HFFc6 (cell line): ENCODE measurements at regions not wholly inside any gene's neighbourhood (a gene's known extent, or its start where the extent isn't known, plus 50 kb on each side); places are given as distances from the start of the nearest gene placed in this dataset.

ENCODE experiments used
- DNase-seq: peaks from one replicate; pipeline ENCODE4 v3.0.0-alpha.2; 2018
- H3K27ac Mint-ChIP-seq: 2 replicates; pipeline ENCODE4 v1.8.0; 2020; ENCODE audit warnings: mild to moderate bottlenecking, mixed read lengths
- H3K27me3 Mint-ChIP-seq: 2 replicates; pipeline ENCODE4 v1.8.0; 2021; ENCODE audit warnings: mild to moderate bottlenecking, moderate library complexity, mixed read lengths; ENCODE audit not compliant: insufficient read depth
- H3K36me3 Mint-ChIP-seq: 2 replicates; pipeline ENCODE4 v1.8.0; 2021; ENCODE audit warnings: low read depth, mixed read lengths
- H3K4me1 Mint-ChIP-seq: 2 replicates; pipeline ENCODE4 v1.8.0; 2020; ENCODE audit warnings: low read depth, mixed read lengths
- H3K4me3 Mint-ChIP-seq: 2 replicates; pipeline ENCODE4 v1.8.0; 2020; ENCODE audit warnings: mild to moderate bottlenecking, moderate library complexity, mixed read lengths
- H3K9me3 Mint-ChIP-seq: 2 replicates; pipeline ENCODE4 v1.8.0; 2020; ENCODE audit warnings: mild to moderate bottlenecking, mixed read lengths
- TF ChIP-seq, protein P1 (sequence below): fragments of 200-600 bp; sonication (generic); IDR thresholded peaks from 2 replicates; pipeline ENCODE4 v1.5.0; 2021; ENCODE audit warnings: antibody characterized with exemption, mild to moderate bottlenecking

DNA sequence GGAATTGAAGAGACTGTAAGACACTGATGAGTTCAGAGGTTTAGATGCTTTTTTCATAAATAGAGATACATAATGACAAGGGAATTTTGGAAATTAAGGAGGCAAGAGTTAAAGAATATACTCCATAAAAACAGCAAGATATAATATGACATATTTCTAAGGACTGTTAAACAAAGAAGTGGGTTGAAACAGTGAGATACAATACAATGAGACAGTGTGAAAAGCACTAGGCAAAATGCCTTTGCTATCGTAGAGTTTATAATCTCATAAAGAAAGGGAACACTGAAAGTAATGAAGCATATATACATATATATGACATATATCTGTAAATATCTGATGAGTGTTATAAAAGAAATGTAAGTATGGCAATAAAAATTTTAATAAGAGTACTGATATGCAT is 1496.2 kb downstream of the TECRL start:
- no peak for DNase-seq
- Mint-ChIP-seq H3K4me1 (no peaks in the 10 kb centered on the region), H3K27ac (no peak overlapping the region), H3K36me3 (no peaks in the 10 kb centered on the region), H3K27me3 (no peaks in the 10 kb centered on the region), H3K9me3 (peaks cover 14% of the 10 kb centered on the region), H3K4me3 (no peak overlapping the region)
- TF ChIP-seq, protein P1, sequence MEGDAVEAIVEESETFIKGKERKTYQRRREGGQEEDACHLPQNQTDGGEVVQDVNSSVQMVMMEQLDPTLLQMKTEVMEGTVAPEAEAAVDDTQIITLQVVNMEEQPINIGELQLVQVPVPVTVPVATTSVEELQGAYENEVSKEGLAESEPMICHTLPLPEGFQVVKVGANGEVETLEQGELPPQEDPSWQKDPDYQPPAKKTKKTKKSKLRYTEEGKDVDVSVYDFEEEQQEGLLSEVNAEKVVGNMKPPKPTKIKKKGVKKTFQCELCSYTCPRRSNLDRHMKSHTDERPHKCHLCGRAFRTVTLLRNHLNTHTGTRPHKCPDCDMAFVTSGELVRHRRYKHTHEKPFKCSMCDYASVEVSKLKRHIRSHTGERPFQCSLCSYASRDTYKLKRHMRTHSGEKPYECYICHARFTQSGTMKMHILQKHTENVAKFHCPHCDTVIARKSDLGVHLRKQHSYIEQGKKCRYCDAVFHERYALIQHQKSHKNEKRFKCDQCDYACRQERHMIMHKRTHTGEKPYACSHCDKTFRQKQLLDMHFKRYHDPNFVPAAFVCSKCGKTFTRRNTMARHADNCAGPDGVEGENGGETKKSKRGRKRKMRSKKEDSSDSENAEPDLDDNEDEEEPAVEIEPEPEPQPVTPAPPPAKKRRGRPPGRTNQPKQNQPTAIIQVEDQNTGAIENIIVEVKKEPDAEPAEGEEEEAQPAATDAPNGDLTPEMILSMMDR = no peak

DNA sequence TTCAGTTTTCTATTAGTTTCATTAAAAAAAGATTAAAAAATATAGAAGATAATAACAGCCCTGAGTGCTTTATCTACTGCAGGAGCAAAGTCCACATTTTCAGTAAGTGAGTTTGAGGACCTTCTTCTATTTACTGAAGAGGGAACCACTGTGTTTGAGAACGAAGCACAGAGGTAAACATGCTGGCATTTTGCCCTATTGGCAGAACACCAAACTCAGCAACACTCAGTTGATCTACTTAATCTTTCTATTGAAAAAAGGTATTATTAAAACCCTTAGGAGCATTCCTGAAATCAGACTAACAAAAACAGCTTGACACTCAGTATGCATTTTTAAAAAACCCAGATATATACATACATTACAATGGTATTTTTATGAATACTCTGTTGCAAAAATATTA is 1496.7 kb downstream of the TECRL start:
- TF ChIP-seq, protein P1 = no peak
- peaks cover 14% of the 10 kb centered on the region for H3K9me3 Mint-ChIP-seq
- H3K27me3 Mint-ChIP-seq = no peaks in the 10 kb centered on the region
- H3K4me3 Mint-ChIP-seq = no peak overlapping the region
- H3K36me3 Mint-ChIP-seq = no peaks in the 10 kb centered on the region
- DNase-seq = no peak
- H3K4me1 Mint-ChIP-seq = no peaks in the 10 kb centered on the region
- H3K27ac Mint-ChIP-seq = no peak overlapping the region

DNA sequence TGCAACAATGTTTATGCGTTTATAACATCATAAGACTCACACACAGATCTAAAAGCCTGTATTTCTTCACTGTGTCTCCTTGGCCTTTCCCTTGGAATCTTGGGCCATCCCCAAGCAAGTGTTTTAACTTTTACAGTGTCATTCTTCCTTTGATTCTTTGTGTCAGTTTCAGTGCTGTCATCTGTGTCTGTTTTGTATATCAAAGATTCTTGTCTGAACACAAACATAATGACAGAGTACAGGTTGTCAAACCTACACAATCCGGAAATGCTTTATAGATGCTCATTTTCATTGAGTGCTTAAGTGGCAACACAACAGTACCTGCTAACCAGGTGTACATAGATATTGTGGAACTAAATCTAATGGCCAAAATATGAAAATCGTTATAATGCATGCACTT is 1500.0 kb downstream of the TECRL start:
- peaks cover 9% of the 10 kb centered on the region for H3K9me3 Mint-ChIP-seq
- no peaks in the 10 kb centered on the region for H3K27me3 Mint-ChIP-seq
- H3K36me3 Mint-ChIP-seq = no peaks in the 10 kb centered on the region
- TF ChIP-seq, protein P1 = no peak
- no peak overlapping the region for H3K27ac Mint-ChIP-seq
- DNase-seq = no peak
- H3K4me1 Mint-ChIP-seq = no peaks in the 10 kb centered on the region
- H3K4me3 Mint-ChIP-seq = no peak overlapping the region

DNA sequence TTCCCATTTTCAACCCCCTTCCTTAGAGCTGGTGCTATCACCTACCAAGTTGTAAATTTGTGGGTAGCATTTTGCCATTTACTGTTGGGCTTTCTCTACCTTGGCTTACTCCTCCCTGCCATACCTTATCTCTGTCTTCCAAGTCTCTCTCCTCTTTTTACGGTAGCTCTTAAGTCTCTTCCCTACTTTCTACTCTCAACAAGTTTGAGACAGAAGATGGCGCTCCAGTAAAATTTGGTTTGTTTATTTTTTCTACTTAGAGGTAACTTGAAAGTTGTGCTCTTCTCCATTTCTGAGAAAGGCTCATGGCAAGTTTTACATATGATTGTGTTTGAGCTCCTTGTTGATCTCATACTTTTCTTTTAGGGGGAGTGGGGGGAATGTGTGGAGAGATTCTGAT is 1508.1 kb downstream of the TECRL start:
- H3K4me1 Mint-ChIP-seq = no peaks in the 10 kb centered on the region
- H3K36me3 Mint-ChIP-seq = no peaks in the 10 kb centered on the region
- no peak overlapping the region for H3K4me3 Mint-ChIP-seq
- H3K27me3 Mint-ChIP-seq = no peaks in the 10 kb centered on the region
- no peak overlapping the region for H3K27ac Mint-ChIP-seq
- TF ChIP-seq, protein P1 = no peak
- peaks cover 39% of the 10 kb centered on the region for H3K9me3 Mint-ChIP-seq
- no peak for DNase-seq

DNA sequence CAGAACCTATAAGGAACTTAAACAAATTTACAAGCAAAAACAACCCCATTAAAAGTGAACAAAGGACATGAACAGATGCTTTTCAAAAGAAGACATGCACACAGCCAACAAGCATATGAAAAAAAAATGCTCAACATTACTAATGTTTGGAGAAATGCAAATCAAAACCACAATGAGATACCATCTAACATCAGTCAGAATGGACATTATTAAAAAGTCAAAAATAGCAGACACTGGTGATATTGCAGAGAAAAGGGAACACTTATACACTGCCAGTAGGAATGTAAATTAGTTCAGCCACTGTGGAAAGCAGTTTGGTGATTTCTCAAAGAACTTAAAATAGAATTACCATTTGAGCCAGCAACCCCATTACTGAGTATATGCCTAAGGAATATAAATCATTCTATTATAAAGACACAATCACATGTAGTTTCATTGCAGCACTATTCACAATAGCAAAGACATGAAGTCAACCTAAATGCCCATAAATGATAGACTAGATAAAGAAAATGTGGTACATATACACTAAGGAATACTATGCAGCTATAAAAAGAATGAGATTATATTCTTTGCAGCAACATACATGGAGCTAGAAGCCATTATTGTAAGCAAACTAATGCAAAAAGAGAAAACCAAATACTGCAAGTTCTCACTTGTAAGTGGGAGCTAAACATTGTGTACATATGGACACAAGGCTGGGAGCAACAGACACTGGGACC is 1509.4 kb downstream of the TECRL start:
- TF ChIP-seq, protein P1 = no peak
- no peak for DNase-seq
- H3K4me1 Mint-ChIP-seq = no peaks in the 10 kb centered on the region
- no peak overlapping the region for H3K4me3 Mint-ChIP-seq
- H3K27me3 Mint-ChIP-seq = no peaks in the 10 kb centered on the region
- H3K27ac Mint-ChIP-seq = no peak overlapping the region
- peaks cover 39% of the 10 kb centered on the region for H3K9me3 Mint-ChIP-seq
- no peaks in the 10 kb centered on the region for H3K36me3 Mint-ChIP-seq

DNA sequence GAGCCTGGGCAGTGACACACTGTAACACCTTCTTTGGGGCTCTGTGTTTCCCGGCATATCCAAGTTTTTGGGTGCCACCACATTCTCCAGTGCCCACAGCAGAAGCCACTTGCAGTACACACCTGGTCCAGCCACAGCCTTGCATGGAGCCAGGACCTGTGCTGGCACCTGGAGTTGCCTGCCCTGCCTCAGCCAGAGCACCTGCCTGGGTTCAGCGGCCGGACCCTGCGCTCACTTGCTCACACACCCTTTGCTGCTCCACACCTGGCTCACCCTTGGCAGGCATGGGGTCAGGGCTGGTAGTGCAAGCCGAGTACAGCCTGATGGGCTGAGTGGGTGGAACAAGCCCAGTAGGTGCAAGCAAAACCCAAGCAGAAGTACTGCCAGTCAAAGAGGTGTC is 1511.1 kb downstream of the TECRL start:
- H3K27me3 Mint-ChIP-seq = no peaks in the 10 kb centered on the region
- H3K9me3 Mint-ChIP-seq = peaks cover 39% of the 10 kb centered on the region
- H3K36me3 Mint-ChIP-seq = no peaks in the 10 kb centered on the region
- TF ChIP-seq, protein P1 = no peak
- no peaks in the 10 kb centered on the region for H3K4me1 Mint-ChIP-seq
- H3K4me3 Mint-ChIP-seq = no peak overlapping the region
- H3K27ac Mint-ChIP-seq = no peak overlapping the region
- DNase-seq = no peak
